ENCODE measurements at regions not wholly inside any gene's neighbourhood (a gene's known extent, or its start where the extent isn't known, plus 50 kb on each side); places are given as distances from the start of the nearest gene placed in this dataset.

DNA sequence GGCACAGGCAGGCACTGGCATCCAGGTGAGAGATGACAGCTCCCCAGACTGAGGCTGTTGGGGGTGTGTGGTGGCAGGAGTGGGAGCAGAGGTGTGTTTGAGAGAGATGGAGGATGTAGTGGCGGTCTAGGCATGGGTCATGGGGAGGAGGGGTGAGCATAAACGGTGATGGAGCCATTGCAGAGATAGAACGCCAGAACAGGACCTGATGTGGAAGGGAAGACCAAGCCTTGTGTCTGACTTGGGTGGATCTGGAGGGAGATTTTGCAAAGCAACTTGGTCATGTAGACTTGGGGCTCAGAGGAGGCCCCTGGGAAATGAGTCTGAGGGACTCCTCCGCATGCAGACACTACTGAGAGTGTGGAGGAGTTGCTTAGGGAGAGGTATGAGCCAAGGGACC, 50.0 kb upstream of the CLDN5 start:
- DNase-seq, result no peak

DNA sequence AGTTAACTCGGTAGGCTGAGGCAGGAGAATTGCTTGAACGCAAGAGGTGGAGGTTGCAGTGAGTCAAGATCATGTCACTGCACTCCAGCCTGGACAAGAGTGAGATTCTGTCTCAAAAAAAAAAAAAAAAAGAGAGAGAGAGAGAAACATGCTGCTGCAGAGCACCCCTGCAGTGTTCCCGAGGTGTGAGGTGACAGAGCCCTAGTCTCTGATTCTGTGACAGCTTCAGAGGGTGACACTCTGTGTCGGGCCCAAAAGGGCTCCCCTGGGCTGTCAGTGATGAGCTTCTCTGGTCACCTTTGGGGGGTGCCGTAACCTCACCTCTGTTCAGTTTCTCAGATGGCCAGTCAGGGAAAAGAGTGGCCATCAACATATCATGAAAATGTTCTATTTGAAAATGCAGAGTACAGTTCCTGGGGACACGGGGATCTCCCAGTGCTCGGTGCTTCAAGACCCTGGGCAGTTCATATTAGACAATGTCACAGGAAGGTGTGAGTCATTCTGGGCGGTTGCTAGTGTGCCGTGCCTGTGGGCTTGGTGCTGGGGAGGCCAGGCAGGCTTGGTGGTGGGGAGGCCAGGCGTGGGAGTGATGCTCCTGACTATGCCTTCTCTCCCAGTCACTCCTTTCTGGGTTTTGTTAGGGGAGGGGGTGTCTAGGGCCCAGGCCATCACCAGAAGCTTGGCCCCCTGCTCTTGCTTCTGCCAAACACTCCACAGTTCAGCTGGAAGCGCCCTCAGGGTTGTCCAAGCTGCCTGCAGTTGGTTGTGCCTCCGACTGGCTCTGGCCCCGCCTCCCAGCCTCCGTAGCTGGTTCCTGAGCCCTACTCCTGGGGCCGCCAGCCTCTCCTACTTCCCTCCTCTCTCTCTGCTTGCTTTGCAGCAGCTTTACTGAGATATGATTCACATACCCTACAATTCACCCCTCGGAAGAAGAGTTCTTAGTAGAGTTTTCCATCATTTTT, 52.5 kb upstream of the CLDN5 start:
- peak; percentile 66 for DNase-seq

DNA sequence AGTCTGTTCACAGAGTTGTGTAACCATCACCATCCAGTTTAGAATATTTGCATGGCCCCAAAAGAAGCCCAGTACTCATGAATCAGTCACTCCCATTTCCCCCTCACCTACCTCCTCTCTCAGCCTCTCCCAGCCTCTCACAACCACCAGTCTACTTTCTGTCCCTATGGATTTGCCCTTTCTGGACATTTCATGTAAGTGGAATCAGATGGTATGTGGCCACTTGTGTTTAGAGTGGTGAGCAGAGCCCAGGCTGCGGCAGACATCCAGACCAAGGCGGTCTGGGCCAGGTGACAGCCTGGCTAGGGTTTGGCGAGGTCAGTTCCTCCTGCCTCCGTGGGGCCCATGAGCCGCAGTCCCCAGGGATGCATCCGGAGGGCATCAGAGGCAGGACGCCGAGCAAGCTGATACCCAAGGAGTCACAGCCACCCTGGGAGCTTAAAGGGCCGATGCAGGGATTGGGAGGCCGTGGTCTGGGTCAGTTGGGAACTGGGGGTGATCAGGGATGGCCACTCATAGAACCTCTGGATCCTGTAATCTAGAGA, 53.3 kb upstream of the CLDN5 start:
- no peak for DNase-seq

DNA sequence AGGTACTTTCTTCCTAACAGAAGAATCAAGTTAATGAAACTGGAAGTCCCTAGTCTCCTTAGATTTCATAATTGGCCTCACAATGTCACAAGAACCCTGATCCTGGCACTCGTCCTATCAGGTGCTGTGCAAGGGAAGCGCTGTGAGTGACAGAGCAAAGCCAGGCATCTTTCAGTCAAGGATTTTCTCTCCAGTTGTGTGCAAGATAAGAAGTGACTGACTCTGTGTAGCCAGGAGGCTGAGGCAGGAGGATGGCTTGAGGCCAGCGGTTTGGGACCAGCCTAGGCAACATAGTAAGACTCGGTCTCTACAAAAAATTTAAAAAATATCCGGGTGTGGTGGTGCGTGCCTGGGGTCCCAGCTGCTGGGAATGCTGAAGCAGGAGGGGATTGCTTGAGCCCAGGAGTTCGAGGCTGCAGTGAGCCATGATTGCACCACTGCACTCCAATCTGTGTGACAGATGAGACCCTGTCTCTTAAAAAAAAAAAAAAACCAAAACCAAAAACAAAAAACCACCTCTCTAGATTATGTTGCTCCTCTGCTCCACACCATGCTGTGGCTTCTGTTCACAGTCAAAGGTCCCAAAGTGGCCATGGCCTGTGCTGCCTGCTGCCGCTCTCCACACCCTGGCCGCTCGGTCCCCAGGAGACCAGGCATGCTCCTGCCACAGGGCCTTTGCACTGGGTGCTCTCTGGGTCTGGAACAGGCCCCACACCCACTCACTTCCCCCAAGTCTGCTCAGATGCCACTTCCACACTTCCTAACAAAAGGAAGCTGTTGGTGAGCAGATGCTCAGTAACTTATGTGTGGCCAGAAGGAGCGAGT, 54.2 kb upstream of the CLDN5 start:
- DNase-seq, result no peak

DNA sequence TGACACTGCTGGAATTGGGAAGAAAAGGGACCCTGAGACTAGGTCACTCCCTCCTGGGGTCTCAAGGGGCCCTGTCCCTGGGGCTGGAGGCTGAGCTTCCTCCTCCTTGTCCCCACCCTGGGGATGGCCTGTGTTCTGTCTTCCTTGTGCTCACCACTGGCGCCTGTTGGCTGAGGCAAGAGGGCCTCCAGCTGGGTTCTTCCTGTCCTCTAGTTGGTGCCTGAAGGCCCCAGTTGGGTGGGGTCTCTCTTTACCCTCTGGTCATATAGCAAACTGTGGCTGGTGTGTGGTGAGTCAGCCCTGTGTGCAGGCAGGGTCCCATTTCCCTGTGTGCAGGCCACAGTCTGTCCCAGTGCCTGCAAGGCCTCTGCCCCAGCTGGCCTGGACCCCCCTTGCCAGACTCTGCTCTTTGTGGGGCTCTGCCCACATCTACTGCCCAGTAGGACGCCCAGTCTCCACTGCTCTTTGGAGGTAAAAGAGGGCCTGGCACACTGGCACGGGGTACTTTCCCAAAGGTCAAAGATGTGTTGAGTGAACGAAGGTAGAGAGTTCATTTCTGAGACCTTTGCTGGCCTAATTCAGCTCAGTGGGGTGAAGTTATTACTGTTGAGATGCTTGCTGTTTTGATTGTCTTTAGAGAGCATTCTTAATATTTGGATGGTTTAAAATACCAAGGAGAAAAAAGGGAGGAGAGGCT, 55.1 kb upstream of the CLDN5 start:
- DNase-seq, result no peak

- peak; percentile 24 for DNase-seq
Observed at GRCh38 chr22:19579880-19580279, 55.7 kb upstream of the CLDN5 start.

DNA sequence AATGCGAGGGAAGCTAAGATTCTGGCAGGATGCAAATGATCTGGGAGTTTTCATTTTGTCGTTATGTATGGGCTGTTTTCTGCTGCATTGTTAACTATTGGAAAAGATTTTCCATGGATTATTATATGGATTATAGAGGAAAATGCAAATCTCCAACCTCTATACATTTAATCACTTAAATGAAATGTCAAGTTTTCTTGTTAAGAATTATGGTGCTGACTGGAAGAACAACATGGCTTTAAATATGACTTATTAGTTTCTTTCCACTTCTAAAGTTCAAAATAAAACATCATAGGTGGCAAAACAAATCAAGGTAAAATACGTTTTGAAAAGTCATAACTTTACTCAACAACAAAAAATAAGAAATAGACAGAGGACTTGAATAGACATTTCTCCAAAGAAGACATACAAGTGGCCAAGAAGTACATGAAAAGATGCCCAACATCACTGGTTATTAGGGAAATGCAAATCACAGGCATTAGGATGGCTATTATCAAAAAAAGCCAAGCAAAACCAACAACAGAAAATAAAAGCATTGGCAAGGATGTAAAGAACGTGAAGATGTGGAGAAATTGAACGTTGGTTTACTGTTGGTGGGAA, 56.2 kb upstream of the CLDN5 start:
- no peak for DNase-seq

GRCh38 chr22:19582033-19582693, 58.0 kb upstream of the CLDN5 start:
- DNase-seq, result no peak

GRCh38 chr22:19586922-19587684, 62.9 kb upstream of the CLDN5 start:
- no peak for DNase-seq

GRCh38 chr22:19590696-19591095, 66.5 kb upstream of the CLDN5 start:
- DNase-seq, result no peak

DNA sequence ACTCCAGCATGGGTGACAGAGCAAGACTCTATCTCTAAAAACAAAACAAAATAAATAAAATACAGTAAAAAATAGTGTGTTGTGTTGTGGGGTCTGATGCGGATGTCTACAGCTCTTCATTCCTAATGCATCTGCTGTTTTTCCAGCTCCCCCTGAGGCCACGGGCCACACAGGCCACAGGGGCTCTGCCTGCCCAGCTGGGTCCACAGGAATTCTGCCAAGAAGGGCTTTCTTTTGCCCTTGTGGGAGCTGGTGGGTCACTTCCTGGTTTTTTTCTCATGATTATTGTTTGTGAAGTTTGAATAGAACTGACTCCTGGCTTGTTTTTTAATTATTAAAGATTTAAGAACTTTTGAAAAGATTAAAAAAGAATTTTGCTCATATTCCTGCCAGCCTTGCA, 67.4 kb upstream of the CLDN5 start:
- DNase-seq, result no peak

- no peak for DNase-seq
Observed at GRCh38 chr22:19592464-19592863, 68.3 kb upstream of the CLDN5 start.

- DNase-seq, result no peak
Observed at GRCh38 chr22:19593991-19594569, 69.9 kb upstream of the CLDN5 start.

DNA sequence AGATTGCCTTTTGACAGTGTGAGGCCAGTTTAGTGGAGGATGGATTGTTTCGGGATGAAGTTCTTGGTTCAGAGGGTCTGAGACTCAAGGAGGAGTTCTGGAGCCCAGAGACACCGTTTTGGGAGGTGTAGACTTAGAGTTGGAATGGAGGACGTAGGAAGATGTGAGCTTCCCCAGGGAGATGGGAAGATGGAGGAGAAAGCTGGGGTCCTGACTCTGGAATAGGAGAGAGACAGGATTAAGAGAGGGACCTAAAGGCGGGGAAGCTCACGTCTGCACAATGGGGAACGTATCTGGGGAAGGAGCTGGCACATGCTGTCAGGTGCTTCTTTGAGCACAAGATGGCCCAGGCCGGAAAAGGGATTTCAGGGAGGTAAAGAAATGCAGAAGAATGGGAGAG, 71.3 kb upstream of the CLDN5 start:
- no peak for DNase-seq

GRCh38 chr22:19596680-19597398, 72.6 kb upstream of the CLDN5 start:
- DNase-seq, result peak; percentile 13

DNA sequence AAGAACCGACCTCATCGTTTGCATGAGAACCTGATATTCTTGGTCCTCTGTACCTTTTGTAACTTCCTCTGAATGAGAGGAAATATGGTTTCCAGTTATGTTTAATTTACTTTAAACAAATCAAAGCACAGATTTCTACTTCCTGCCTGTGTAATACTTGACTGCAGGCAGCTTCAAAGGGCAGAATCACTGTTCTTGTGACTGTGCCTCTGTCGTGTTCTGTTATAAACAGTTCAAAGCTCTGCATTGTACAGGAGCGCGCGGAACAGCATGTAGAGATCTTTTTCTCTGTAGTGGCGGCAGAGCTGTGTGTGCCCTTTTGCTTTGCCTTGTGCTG, 73.2 kb upstream of the CLDN5 start:
- peak; percentile 75 for DNase-seq

DNA sequence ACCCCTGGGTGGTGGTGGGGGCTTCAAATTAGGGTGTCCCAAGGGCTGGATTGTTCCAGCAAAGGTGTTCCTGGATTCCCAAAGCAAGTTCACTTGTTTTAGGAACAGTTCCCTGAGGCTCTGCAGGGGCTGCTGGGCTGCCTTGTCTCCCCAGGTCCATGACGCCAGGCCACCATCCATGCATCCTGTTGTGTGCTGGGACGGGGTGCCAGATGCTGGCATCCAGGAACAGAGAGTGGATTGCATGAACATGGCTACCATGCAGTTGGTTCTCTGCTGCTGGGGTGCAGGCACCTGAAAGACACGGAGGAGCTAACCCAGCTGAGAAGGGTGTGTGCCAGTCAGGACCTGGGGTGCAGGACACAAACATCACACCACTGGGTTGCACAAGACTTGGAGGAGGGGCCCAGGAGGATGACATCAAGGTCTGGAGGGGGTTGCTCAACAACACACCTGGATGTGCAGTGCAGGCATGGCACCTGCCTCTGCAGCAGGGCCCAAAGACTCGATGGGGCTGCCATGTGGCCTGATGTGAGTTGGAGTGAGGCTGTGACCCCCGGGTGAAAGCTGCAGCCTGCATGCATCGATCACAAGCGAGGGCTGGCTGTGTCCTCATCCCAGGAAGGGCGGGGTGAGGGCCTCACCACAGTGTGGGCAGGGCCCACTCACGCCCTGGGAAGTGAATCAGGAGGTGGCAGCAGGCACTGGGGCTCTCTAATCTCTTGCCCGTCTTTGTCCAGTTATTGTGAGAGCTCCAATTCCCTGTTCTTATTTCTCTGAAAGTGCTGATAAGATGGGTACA, 74.0 kb upstream of the CLDN5 start:
- peak; percentile 50 for DNase-seq

DNA sequence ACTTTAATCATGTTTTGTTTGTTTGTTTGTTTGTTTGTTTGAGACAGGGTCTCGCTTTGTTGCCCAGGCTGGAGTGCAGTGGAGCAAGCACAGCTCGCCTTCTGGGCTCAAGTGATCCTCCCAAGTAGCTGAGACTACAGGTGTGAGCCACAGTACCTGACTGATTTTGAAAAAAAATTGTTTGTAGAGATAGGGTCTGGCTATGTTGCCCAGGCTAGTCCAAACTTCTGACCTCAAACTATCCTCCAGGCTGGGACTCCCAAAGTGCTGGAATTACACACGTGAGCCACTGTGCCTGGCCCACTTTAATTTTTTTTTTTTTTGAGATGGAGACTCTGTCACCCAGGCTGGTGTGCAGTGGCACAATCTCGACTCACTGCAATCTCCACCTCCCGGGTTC, 74.8 kb upstream of the CLDN5 start:
- no peak for DNase-seq

- no peak for DNase-seq
Observed at GRCh38 chr22:19599626-19600243, 75.5 kb upstream of the CLDN5 start.
